LHCN-M2 (cell line): ENCODE measurements at regions not wholly inside any gene's neighbourhood (a gene's known extent, or its start where the extent isn't known, plus 50 kb on each side); places are given as distances from the start of the nearest gene placed in this dataset.
A peak's percentile ranks its signal among the peaks of the same experiment; 100 is the strongest.

Source experiments
- DNase-seq: peaks from one replicate; pipeline ENCODE4 v3.0.0-alpha.2; 2012; ENCODE audit warnings: low read depth

DNA sequence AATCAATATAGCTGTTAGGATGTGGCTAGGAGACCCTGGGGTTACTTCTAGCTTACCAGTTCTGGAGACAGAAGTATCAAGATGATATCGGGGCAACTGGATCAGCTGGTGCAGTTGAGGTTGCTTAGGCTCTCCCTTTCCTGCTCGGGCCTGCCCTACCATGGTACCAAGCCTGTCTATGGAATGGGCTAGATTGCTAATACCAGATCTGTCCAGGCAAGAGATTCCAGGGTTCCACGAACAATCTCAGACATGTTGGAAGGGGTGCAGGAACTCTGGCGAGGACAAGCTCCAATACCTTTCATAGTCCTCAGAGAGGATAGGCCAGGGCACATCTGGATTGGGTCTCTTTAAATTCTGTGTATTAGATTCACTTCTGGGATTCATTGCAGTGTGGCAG, 53.8 kb downstream of the ADM start:
- no peak for DNase-seq

GRCh38 chr11:10359171-10359570, 54.3 kb downstream of the ADM start:
- no peak for DNase-seq

- DNase-seq, result no peak
Measured at GRCh38 chr11:10360835-10361234, 56.0 kb downstream of the ADM start.

GRCh38 chr11:10365045-10365444, 60.2 kb downstream of the ADM start:
- no peak for DNase-seq

DNA sequence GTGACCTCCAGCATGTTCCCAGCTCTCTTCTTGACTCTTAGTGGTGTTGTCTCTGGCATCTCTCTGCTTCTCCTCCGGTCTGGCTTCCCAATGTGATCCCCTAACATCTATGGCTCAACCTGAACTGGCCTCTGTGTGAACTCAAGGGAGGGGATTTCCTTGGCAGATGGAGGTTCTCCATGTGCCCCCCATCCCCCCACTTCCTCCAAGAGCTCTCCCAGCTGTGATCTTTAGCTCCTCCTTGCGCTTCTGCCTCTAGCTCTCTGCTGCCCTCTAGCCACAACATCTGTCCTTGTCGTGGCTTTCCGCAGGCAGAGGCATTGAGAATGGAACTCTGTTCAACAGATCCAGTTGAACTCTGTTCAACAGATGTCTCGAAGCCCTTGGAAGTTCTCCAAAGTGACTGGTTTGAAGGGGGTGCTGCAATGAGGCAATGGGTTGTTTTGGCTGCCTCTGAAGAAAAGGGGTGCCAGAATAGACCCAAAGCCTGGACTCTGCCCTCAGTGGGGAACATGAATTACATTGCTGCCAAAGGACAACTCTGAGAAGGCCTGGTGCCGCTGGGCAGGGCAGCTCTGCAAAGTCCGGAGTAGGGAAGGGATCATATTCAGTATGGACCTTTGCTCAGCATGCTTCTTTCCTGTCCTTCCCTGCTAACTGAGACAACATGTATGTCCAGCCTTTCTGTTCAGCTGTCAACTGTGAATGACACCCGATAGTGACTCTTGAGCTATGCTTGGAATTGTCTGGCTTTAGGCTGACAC, 61.9 kb downstream of the ADM start:
- DNase-seq, result peak; percentile 93

DNA sequence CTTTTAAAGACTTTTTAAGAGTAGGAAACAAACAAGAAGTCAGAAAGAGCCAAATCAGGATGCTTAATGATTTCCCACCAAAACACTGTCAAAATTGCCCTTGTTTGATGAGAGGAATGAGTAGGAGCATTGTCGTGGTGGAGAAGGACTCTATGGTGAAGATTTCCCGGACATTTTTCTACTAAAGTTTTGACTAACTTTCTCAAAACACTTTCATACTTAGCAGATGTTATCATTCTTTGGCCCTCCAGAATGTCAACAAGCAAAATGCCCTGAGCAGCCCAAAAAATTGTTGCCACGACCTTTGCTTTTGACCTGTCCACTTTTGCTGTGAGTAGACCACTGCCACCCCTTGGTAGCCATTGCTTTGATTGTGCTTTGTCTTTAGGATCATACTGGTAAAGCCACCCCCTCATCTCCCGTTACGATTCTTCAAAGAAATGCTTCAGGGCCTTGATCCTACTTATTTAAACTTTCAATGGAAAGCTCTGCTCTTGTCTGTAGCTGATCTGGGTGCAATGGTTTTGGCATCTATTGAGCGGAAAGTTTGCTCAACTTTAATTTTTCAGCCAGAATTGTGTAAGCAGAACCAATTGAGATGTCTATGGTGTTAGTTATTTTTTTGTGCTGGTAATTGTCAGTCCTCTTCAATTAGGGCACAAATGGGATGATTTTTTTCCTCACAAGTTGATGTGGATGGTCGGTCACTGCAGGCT, 67.2 kb downstream of the ADM start:
- DNase-seq, result no peak

GRCh38 chr11:10373340-10373739, 68.5 kb downstream of the ADM start:
- no peak for DNase-seq

GRCh38 chr11:10373929-10374328, 69.1 kb downstream of the ADM start:
- no peak for DNase-seq

GRCh38 chr11:10374386-10374785, 69.5 kb downstream of the ADM start:
- no peak for DNase-seq

- peak; percentile 67 for DNase-seq
Measured at GRCh38 chr11:10375280-10375971, 70.6 kb downstream of the ADM start.

DNA sequence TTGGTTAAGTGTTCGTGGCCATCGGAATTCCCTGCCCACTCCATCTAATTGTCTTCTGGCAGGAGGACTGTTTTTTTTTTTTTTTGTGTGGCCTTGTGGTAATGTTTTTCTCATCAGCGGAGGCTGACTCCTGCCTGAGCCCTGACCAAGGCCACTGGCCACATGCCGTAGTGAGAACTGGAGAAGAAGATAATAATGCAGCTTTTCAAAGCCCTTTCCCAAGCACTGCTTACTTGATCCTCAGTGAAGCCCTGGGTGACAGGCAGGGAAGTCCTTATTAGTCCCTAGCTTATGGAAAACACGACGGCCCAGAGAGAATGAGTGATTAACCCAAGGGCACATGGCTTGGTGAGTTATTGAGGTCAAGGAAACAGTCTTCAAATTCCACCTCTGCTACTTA, 71.2 kb downstream of the ADM start:
- no peak for DNase-seq

GRCh38 chr11:10377183-10377582, 72.3 kb downstream of the ADM start:
- DNase-seq, result no peak

GRCh38 chr11:10378362-10378761, 73.5 kb downstream of the ADM start:
- no peak for DNase-seq

- DNase-seq, result no peak
Measured at GRCh38 chr11:10379022-10379421, 74.1 kb downstream of the ADM start.

DNA sequence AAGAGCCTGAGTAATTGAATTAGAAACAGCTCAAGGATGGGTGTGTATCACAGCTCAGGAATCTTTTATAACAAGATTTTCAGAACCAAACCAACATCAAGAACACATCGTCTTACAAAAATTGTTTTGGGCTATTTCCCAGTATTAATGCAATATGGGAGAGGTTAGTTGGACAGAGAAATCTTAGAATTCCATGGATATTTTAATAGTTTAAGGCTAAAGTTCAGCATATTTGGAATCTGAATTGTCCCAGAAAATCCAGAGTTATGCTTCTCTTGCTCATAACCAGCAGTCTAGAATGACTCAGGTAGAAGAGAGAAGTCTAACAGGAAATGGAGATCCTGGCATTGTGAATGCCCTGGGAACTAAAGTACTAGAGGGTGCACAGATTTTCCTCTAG, 74.6 kb downstream of the ADM start:
- no peak for DNase-seq

GRCh38 chr11:10379871-10380568, 75.0 kb upstream of the AMPD3 start:
- no peak for DNase-seq

DNA sequence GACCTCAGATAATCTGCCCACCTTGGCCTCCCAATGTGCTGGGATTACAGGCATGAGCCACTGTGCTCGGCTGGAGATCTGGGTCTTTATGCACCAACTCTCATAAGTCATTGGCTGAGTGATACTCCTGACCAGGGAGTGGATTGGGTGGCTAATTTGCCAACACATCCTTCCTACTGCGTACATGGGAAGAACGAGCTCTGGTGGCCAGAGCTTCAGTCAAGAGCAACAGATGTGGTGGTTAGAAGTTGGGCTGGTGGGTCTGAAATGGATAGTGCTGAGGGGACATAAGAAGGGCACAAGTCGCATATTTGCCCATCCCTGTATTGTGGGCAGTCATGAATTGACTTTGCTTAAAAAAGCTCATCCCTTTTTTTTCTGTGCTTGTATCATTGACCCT, 74.1 kb upstream of the AMPD3 start:
- DNase-seq, result no peak

- no peak for DNase-seq
Measured at GRCh38 chr11:10381736-10382135, 73.3 kb upstream of the AMPD3 start.

DNA sequence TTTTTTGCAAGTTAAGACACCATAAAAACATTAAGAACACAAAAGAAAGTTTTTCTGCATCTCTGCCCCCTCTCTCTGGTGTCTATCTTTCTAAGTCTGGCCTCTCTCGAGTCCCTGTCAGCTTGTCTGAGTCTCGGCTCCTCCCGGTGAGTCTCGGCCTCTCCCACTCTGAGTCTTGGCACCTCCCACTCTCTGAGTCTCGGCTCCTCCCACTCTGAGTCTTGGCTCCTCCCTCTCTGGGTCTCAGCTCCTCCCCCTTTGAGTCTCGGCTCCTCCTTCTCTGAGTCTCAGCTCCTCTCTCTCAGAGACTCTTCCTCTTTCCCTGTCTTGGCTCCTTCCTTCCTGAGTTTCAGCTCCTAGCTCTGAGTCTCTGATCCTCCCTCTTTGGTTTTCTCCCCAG, 72.5 kb upstream of the AMPD3 start:
- no peak for DNase-seq

DNA sequence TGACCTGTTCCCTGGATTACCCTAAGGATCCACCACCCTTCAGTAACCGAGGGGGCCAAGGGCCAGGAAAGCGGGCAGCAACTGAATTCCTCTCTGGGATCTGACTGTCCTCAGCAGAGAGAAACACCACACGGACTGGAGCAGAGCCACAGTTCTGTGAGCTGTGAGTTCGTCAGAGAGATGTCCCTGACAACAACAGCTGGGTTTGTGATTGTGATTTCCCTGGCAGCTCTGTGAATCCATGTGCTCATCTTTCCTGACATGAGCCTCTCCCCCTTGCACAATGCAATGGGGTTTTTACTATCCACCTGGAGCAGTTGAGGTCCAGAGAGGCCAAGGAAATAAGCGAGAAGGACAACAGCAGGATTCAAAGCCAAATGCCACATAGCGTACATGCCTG, 69.4 kb upstream of the AMPD3 start:
- peak; percentile 81 for DNase-seq

- no peak for DNase-seq
Measured at GRCh38 chr11:10386361-10386760, 68.7 kb upstream of the AMPD3 start.

- no peak for DNase-seq
Measured at GRCh38 chr11:10386861-10387205, 68.2 kb upstream of the AMPD3 start.
